ENCODE measurements at regions not wholly inside any gene's neighbourhood (a gene's known extent, or its start where the extent isn't known, plus 50 kb on each side); places are given as distances from the start of the nearest gene placed in this dataset.

- no peaks in the 10 kb centered on the region for H3K36me3 Mint-ChIP-seq
- H3K4me3 Mint-ChIP-seq: no peak overlapping the region
- CTCF ChIA-PET: no interaction called here
- no peaks in the 10 kb centered on the region for H3K27me3 Mint-ChIP-seq (ENCODE audit: low read depth)
- no peak for TF ChIP-seq IRF2 (CRISPR knock-in tag; IDR thresholded peaks at IDR 0.05; ENCODE audit: borderline replicate concordance, low read depth)
- TF ChIP-seq FOXJ3 (CRISPR knock-in tag; IDR thresholded peaks at IDR 0.05; ENCODE audit: borderline replicate concordance): no peak
- no peak for TF ChIP-seq ZNF263 (CRISPR knock-in tag; IDR thresholded peaks at IDR 0.05; ENCODE audit: low read depth)
- TF ChIP-seq AFF4 (CRISPR knock-in tag; IDR thresholded peaks at IDR 0.05; ENCODE audit: borderline replicate concordance): no peak
- TF ChIP-seq STAT6 (CRISPR knock-in tag; conservative IDR thresholded peaks at IDR 0.05; ENCODE audit: low read depth): no peak
- no peak for TF ChIP-seq MLX (CRISPR knock-in tag; IDR thresholded peaks at IDR 0.05)
- ATAC-seq (no peak), DNase-seq (ENCODE audit: low spot score) (no peak)
- H3K27ac Mint-ChIP-seq: no peak overlapping the region
- peaks cover 5% of the 10 kb centered on the region; the same call in 1 of the 2 replicates for H3K9me3 Mint-ChIP-seq
- POLR2A ChIA-PET: no interaction called here
- no peaks in the 10 kb centered on the region for H3K4me1 Mint-ChIP-seq
These were observed 316.4 kb downstream of the PTEN start for GRCh38 chr10:88179831-88180230.

GRCh38 chr10:88181902-88182600 is 318.6 kb downstream of the PTEN start:
- Mint-ChIP-seq H3K4me1 (no peaks in the 10 kb centered on the region), H3K4me3 (no peak overlapping the region), H3K27me3 (ENCODE audit: low read depth) (no peaks in the 10 kb centered on the region), H3K9me3 (no peaks in the 10 kb centered on the region), H3K27ac (no peak overlapping the region), H3K36me3 (no peaks in the 10 kb centered on the region)
- ChIA-PET CTCF (no interaction called here), POLR2A (interaction anchor here (0.6 kb wide), 1 partner anchor 169 kb away, joined by 3 read pairs; no protein-coding TSS in a partner anchor)
- TF ChIP-seq GRHL2 (CRISPR knock-in tag; IDR thresholded peaks at IDR 0.05; ENCODE audit: insufficient replicate concordance, severe bottlenecking) (no peak), TEAD4 (CRISPR knock-in tag; IDR thresholded peaks at IDR 0.05) (no peak), MYBL2 (CRISPR knock-in tag; IDR thresholded peaks at IDR 0.05) (no peak), GTF2I (CRISPR knock-in tag; conservative IDR thresholded peaks at IDR 0.05) (no peak), ZNF232 (CRISPR knock-in tag; IDR thresholded peaks at IDR 0.05) (no peak), USF2 (CRISPR knock-in tag; IDR thresholded peaks at IDR 0.05) (no peak), ZBTB43 (CRISPR knock-in tag; IDR thresholded peaks at IDR 0.05) (no peak), E2F4 (CRISPR knock-in tag; IDR thresholded peaks at IDR 0.05; ENCODE audit: borderline replicate concordance, low read depth) (no peak), ZNF671 (CRISPR knock-in tag; IDR thresholded peaks at IDR 0.05) (no peak), ZBTB21 (CRISPR knock-in tag; IDR thresholded peaks at IDR 0.05; ENCODE audit: borderline replicate concordance) (no peak), CBFB (CRISPR knock-in tag; IDR thresholded peaks at IDR 0.05; ENCODE audit: low read depth) (no peak)
- no peak for DNase-seq (ENCODE audit: low spot score)
- no peak for ATAC-seq
